Activated CD8-positive, alpha-beta T cell treated with anti-CD3 and anti-CD28 coated beads, Interleukin-2, amount 10 ng/mL, durations not matched to agents 7 days and 5 days (primary cell): ENCODE measurements at regions not wholly inside any gene's neighbourhood (a gene's known extent, or its start where the extent isn't known, plus 50 kb on each side); places are given as distances from the start of the nearest gene placed in this dataset.

ENCODE experiments used
- ATAC-seq: fragments of 150-1000 bp; cut with Tn5 transposase; one replicate; pipeline ENCODE4 v1.10.0; 2021; ENCODE audit warnings: moderate library complexity
- CTCF ChIA-PET: fragments of 350-600 bp; sonication (Branson Sonifier 250); formaldehyde crosslinking; loops from one replicate; lab custom pipeline; 2021; ENCODE audit warnings: antibody characterized with exemption; lab: Charles Lee
- POLR2A ChIA-PET: fragments of 350-600 bp; sonication (Branson Sonifier 250); formaldehyde crosslinking; loops from one replicate; lab custom pipeline; 2021; ENCODE audit warnings: antibody characterized with exemption; lab: Charles Lee
- DNase-seq: peaks from one replicate; pipeline ENCODE4 v3.0.0-alpha.2; 2020
- H3K27ac Mint-ChIP-seq: one replicate; pipeline ENCODE4 v1.8.0; 2021; ENCODE audit warnings: mild to moderate bottlenecking, mixed read lengths
- H3K27me3 Mint-ChIP-seq: one replicate; pipeline ENCODE4 v1.8.0; 2021; ENCODE audit warnings: low read depth, mixed read lengths
- H3K36me3 Mint-ChIP-seq: one replicate; pipeline ENCODE4 v1.8.0; 2021; ENCODE audit warnings: low read depth, mixed read lengths
- H3K4me1 Mint-ChIP-seq: one replicate; pipeline ENCODE4 v1.8.0; 2021; ENCODE audit warnings: low read depth, mixed read lengths
- H3K4me3 Mint-ChIP-seq: one replicate; pipeline ENCODE4 v1.8.0; 2021; ENCODE audit warnings: mild to moderate bottlenecking, mixed read lengths
- H3K9me3 Mint-ChIP-seq: one replicate; pipeline ENCODE4 v1.8.0; 2022; ENCODE audit warnings: mixed read lengths; ENCODE audit not compliant: insufficient read depth

- ChIA-PET POLR2A (no interaction called here), CTCF (no interaction called here)
- H3K27ac Mint-ChIP-seq: no peak overlapping the region
- ATAC-seq (no peak), DNase-seq (no peak)
- H3K27me3 Mint-ChIP-seq: no peaks in the 10 kb centered on the region
- no peaks in the 10 kb centered on the region for H3K9me3 Mint-ChIP-seq
- no peak overlapping the region for H3K4me3 Mint-ChIP-seq
- no peaks in the 10 kb centered on the region for H3K36me3 Mint-ChIP-seq
- H3K4me1 Mint-ChIP-seq: no peaks in the 10 kb centered on the region
Observed at GRCh38 chr2:180647221-180647620, 333.2 kb upstream of the UBE2E3 start.

GRCh38 chr2:180646756-180647155, 333.6 kb upstream of the UBE2E3 start:
- ATAC-seq: no peak
- no peak overlapping the region for H3K27ac Mint-ChIP-seq
- H3K4me1 Mint-ChIP-seq: no peaks in the 10 kb centered on the region
- no peaks in the 10 kb centered on the region for H3K9me3 Mint-ChIP-seq
- no peak overlapping the region for H3K4me3 Mint-ChIP-seq
- H3K27me3 Mint-ChIP-seq: no peaks in the 10 kb centered on the region
- ChIA-PET CTCF (no interaction called here), POLR2A (no interaction called here)
- no peaks in the 10 kb centered on the region for H3K36me3 Mint-ChIP-seq
- no peak for DNase-seq

- CTCF ChIA-PET: no interaction called here
- no peaks in the 10 kb centered on the region for H3K27me3 Mint-ChIP-seq
- H3K9me3 Mint-ChIP-seq: no peaks in the 10 kb centered on the region
- no peaks in the 10 kb centered on the region for H3K36me3 Mint-ChIP-seq
- no peaks in the 10 kb centered on the region for H3K4me1 Mint-ChIP-seq
- no peak overlapping the region for H3K4me3 Mint-ChIP-seq
- no peak for ATAC-seq
- POLR2A ChIA-PET: no interaction called here
- no peak for DNase-seq
- H3K27ac Mint-ChIP-seq: no peak overlapping the region
Observed at GRCh38 chr2:180644709-180645108, 335.7 kb upstream of the UBE2E3 start.

GRCh38 chr2:180630756-180631155, 349.6 kb upstream of the UBE2E3 start:
- H3K4me3 Mint-ChIP-seq: no peak overlapping the region
- H3K36me3 Mint-ChIP-seq: no peaks in the 10 kb centered on the region
- no peaks in the 10 kb centered on the region for H3K27me3 Mint-ChIP-seq
- CTCF ChIA-PET: interaction anchor here (0.8 kb wide), 1 partner anchor 22 kb away, joined by 3 read pairs; no protein-coding TSS in a partner anchor
- no peaks in the 10 kb centered on the region for H3K4me1 Mint-ChIP-seq
- H3K27ac Mint-ChIP-seq: no peak overlapping the region
- no peaks in the 10 kb centered on the region for H3K9me3 Mint-ChIP-seq
- POLR2A ChIA-PET: no interaction called here
- ATAC-seq (no peak), DNase-seq (no peak)

GRCh38 chr2:180625006-180625844, 355.2 kb upstream of the UBE2E3 start:
- H3K9me3 Mint-ChIP-seq: no peaks in the 10 kb centered on the region

GRCh38 chr2:180621941-180622918, 358.2 kb upstream of the UBE2E3 start:
- POLR2A ChIA-PET: no interaction called here

More at GRCh38 chr2:180625006-180625844, 355.2 kb upstream of the UBE2E3 start:
- no peaks in the 10 kb centered on the region for H3K36me3 Mint-ChIP-seq
- no peak overlapping the region for H3K27ac Mint-ChIP-seq
- H3K27me3 Mint-ChIP-seq: no peaks in the 10 kb centered on the region
- POLR2A ChIA-PET: no interaction called here
- H3K4me3 Mint-ChIP-seq: no peak overlapping the region
- no peak for ATAC-seq
- H3K4me1 Mint-ChIP-seq: no peaks in the 10 kb centered on the region
- CTCF ChIA-PET: no interaction called here
- no peak for DNase-seq

GRCh38 chr2:180621366-180621765, 359.0 kb upstream of the UBE2E3 start:
- Mint-ChIP-seq H3K4me1 (no peaks in the 10 kb centered on the region), H3K27me3 (no peaks in the 10 kb centered on the region), H3K4me3 (no peak overlapping the region), H3K27ac (no peak overlapping the region), H3K36me3 (no peaks in the 10 kb centered on the region), H3K9me3 (no peaks in the 10 kb centered on the region)
- DNase-seq: no peak
- ChIA-PET POLR2A (no interaction called here), CTCF (no interaction called here)
- no peak for ATAC-seq

More at GRCh38 chr2:180621941-180622918, 358.2 kb upstream of the UBE2E3 start:
- no peaks in the 10 kb centered on the region for H3K27me3 Mint-ChIP-seq
- no peak overlapping the region for H3K4me3 Mint-ChIP-seq
- H3K4me1 Mint-ChIP-seq: no peaks in the 10 kb centered on the region
- CTCF ChIA-PET: no interaction called here
- no peaks in the 10 kb centered on the region for H3K9me3 Mint-ChIP-seq
- DNase-seq (no peak), ATAC-seq (no peak)
- H3K36me3 Mint-ChIP-seq: no peaks in the 10 kb centered on the region
- H3K27ac Mint-ChIP-seq: no peak overlapping the region

GRCh38 chr2:180618570-180618969, 361.8 kb upstream of the UBE2E3 start:
- ATAC-seq (no peak), DNase-seq (no peak)
- Mint-ChIP-seq H3K27me3 (no peaks in the 10 kb centered on the region), H3K4me1 (no peaks in the 10 kb centered on the region), H3K9me3 (no peaks in the 10 kb centered on the region), H3K36me3 (no peaks in the 10 kb centered on the region), H3K4me3 (no peak overlapping the region), H3K27ac (no peak overlapping the region)
- ChIA-PET POLR2A (no interaction called here), CTCF (no interaction called here)

- Mint-ChIP-seq H3K4me1 (no peaks in the 10 kb centered on the region), H3K27me3 (no peaks in the 10 kb centered on the region), H3K27ac (no peak overlapping the region), H3K4me3 (no peak overlapping the region), H3K9me3 (no peaks in the 10 kb centered on the region), H3K36me3 (no peaks in the 10 kb centered on the region)
- ATAC-seq: no peak
- CTCF ChIA-PET: no interaction called here
- POLR2A ChIA-PET: no interaction called here
- no peak for DNase-seq
Observed at GRCh38 chr2:180614776-180615175, 365.6 kb upstream of the UBE2E3 start.

GRCh38 chr2:180609626-180610340, 370.6 kb upstream of the UBE2E3 start:
- ChIA-PET POLR2A (no interaction called here), CTCF (interaction anchor here (1.5 kb wide), 1 partner anchor 486 kb away, joined by 3 read pairs; no protein-coding TSS in a partner anchor)
- Mint-ChIP-seq H3K27me3 (peaks cover 2% of the 10 kb centered on the region), H3K9me3 (no peaks in the 10 kb centered on the region), H3K4me1 (no peaks in the 10 kb centered on the region), H3K27ac (no peak overlapping the region), H3K4me3 (no peak overlapping the region), H3K36me3 (no peaks in the 10 kb centered on the region)
- no peak for DNase-seq
- no peak for ATAC-seq

- ATAC-seq: no peak
- H3K27me3 Mint-ChIP-seq: peaks cover 2% of the 10 kb centered on the region
- no peaks in the 10 kb centered on the region for H3K4me1 Mint-ChIP-seq
- H3K27ac Mint-ChIP-seq: no peak overlapping the region
- CTCF ChIA-PET: no interaction called here
- H3K9me3 Mint-ChIP-seq: no peaks in the 10 kb centered on the region
- POLR2A ChIA-PET: no interaction called here
- no peaks in the 10 kb centered on the region for H3K36me3 Mint-ChIP-seq
- H3K4me3 Mint-ChIP-seq: no peak overlapping the region
- DNase-seq: no peak
Observed at GRCh38 chr2:180607514-180608049, 372.8 kb upstream of the UBE2E3 start.
